ENCODE measurements at regions not wholly inside any gene's neighbourhood (a gene's known extent, or its start where the extent isn't known, plus 50 kb on each side); places are given as distances from the start of the nearest gene placed in this dataset.
"Not testable (repeated sequence)": the region's sequence is repeated elsewhere in the genome, so short reads cannot be mapped to it uniquely, and the experiment has no call there.

DNA sequence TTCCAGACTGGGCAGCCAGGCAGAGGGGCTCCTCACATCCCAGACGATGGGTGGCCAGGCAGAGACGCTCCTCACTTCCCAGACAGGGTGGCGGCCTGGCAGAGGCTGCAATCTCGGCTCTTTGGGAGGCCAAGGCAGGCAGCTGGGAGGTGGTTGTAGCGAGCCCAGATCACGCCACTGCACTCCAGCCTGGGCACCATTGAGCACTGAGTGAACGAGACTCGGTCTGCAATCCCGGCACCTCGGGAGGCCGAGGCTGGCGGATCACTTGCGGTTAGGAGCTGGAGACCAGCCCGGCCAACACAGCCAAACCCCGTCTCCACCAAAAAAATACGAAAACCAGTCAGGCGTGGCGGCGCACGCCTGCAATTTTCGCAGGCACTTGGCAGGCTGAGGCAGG lies 321.4 kb upstream of the SGCG start:
- not testable (repeated sequence) for DNase-seq

DNA sequence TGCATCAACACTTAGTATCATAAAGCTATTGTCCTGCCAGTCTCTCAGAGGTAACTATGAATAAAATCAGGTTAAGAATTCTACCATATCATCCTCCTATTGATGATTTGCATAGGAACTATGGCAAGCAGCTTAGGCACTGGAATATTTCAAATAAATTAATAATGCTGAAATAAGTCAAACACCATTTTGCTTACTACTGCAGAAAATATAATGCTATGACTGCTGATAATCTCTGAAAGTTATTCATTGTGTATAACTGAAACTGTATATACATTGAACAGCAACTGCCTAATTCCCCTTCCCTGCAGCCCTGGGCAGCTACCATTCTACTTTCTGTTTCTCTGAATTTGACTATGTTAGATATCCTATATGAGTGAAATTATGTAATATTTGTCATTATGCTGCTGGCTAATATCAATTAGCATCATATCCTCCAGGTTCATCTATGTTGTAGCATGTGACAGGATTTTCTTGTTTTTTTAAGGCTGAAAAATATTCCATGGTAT lies 318.8 kb upstream of the SGCG start:
- no peak for DNase-seq

DNA sequence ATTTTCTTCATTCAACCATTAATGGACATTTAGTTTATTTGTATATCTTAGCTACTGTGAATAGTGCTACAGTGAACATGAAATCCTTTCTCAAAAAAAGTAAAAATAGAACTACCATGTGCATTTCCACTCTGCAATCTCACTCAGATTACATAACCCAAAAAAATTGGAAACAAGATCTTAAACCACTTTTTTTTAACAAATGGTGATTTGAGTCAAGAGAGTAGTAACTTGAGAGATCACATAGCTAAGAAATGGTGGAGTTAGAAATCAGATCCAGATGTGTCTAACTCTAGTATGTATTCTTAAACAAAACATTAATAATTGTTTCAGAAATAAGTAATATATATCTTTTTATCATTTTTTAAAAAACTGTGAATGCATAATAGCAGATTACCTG lies 318.3 kb upstream of the SGCG start:
- peak; percentile 34 for DNase-seq

DNA sequence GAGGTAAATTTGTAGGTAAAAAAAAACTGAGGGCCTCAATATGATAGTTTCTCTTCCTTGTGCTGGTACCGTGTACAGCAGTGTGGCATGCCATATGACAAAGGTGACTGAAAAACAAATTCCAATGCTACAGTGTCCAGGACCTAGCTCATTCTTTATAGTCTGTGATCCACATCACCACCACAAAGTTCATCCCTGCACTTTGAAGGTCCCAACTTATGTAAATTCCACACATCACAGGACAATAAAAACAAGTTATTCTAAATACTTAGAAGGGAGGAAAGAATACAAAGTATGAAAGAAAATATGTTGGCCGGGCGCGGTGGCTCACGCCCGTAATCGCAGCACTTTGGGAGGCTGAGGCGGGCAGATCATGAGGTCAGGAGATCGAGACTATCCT lies 314.6 kb upstream of the SGCG start:
- no peak for DNase-seq

DNA sequence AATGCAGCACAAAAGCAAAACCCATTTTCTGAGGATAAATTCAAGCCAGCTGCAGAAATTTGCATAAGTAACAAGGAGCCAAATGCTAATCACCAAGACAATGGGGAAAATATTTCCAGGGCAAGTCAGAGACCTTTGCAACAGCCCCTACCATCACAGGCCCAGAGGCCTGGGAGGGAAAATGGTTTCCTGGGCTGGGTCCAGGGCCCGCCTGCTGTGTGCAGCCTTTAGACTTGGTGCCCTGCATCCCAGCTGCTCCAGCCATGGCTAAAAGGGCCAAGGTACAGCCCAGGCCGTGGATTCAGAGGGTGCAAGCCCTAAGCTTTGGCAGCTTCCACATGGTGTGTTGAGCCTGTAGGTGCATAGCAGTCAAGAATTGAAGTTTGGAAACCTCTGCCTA lies 309.5 kb upstream of the SGCG start:
- DNase-seq = no peak

DNA sequence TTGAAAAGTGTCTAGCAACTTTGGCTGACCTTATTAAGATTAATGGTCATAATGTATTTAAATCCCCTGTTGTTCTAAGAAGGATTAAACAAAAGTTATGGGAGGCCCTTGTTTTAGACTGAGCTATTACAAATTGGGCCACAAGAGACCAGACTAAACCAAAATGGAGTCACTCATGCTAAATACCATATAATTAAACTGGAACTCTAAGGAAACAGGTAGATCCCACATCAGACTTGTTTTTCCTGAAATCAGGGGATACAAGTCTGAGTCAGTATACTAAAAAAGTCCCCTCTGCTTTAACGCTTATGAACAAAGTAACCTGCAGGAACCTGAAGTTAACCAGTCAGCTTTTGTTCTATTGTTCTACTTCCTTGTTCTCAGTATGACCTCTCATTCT lies 305.9 kb upstream of the SGCG start:
- no peak for DNase-seq

DNA sequence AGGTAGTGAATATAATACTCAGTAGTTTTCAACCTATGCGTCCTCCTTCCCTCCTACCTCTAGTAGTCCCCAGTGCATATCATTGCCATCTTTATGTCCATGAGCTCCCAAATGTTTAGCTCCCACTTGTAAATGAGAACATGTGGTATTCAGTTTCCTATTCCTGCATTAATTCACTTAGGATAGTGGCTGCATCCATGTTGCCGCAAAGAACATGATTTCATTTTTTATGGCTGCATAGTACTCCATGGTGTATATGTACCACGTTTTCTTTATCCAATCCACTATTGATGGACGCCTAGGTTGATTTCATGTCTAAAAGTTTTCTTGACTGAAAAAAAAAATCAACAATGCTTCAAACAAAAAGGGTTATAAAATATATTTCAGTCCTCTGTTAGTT lies 303.4 kb upstream of the SGCG start:
- DNase-seq = no peak

DNA sequence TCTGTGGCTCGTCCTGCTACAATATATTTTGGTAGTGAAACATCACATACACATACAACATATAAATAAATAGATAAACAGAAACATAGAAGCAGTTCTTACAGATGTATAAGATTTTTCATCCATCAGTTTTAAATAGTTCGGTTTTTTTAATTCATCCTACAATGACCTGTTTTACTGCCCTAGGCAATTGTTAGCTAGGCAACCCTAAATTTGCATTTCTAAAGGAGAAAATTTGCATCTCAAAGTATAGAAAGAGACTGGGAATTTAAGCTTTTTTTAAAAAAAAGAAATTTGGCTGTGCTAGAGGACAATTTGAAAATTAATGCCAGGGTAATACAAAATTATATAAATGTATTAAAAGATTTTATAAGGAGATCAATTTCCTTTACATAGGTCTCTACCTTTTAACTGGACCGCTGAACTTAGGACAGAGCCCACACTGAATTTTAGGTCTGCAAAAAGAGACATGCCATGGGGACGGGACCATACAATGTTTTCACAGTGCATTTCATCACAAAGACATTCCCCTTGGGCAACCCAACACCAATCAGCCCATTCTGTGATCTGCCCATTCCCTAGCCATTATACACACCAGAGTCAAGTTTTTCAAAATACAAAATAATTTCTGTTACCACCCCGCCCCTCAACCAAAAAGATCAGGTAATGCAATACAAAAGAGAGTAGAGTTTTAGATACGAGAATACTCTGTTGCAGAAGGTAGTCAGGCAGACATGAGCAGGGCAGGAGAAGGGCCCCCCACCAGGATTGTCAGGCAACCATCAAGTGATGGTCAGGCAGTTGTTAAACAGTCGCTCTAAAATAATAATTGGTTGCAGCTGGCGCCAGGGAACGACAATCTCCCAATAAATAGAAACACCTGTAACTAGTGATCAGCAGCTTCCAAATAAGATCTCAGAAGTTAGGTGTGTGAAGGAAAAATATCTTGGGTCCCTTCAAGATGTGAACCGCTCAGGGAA lies 299.7 kb upstream of the SGCG start:
- DNase-seq = no peak

DNA sequence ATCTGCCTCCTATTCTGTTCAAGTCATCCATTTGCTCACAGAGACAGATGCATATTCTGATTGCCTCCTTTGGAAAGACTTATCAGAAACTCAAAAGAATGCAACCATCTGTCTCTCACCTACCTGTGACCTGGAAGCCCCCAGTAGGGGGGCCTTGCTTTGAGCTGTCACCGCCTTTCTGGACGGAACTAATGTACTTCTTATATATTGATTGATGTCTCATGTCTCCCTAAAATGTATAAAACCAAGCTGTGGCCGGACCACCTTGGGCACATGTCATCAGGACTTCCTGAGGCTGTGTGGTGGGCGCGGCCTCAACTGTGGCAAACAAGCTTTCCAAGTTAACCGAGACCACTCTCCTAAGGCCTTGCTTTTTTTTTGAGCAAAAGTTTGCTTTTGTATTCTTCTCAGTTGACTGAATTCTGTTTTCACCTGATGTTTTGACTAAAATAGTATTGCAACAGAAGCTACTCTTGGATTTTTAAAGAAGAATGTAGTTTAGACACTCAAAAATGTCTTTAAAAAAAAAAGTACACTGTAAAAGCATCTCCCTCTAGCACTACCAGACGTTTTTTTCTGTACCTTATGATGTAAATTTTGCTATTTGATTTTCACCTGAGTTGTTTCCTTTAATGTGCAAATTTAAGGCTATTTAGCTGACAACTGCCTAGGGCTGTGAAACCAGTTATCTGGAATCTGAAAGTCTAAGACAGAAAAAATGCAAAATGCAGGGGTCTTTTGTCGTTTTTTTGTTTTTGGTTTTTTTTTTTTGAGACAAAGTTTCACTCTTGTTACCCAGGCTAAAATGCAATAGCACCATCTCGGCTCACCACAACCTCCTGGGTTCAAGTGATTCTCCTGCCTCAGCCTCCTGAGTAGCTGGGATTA lies 298.8 kb upstream of the SGCG start:
- DNase-seq = not testable (repeated sequence)

DNA sequence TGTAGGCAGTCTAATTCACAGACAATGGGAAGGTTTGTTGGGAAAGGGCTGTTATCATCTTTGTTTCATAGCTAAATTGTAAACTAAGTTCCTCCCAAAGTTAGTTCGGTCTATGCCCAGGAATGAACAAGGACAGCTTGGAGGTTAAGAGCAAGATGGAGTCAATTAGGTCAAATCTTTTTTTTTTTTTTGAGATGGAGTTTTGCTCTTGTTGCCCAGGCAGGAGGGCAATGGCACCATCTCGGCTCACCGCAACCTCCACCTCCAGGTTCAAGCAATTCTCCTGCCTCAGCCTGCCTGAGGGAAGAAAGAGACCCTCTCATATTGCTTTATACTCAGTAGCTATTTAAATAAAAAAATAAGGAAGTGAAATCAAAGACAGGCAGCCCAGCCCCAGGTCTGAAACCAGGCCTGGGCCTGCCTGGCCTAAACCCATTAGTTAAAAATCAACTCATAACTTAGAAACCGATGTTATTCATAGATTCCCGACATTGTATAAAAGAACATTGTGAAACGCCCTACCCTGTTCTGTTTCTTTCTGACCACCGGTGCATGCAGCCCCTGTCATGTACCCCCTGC lies 297.4 kb upstream of the SGCG start:
- no peak for DNase-seq

DNA sequence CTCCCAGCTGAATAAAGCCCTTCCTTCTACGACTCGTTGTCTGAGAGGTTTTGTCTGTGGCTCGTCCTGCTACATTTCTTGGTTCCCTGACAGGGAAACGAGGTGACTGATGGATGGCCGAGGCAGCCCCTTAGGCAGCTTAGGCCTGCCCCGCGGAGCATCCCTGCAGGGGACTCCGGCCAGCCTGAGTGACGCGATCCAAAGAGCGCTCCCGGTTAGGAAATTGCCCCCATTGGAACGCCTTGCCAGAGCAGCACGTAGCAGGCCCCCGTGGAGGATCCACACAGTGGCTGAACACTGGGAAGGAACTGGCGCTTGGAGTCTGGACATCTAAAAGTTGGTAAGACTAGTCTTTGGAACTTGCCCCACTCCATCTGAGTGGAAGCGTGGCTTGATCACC lies 296.8 kb upstream of the SGCG start:
- no peak for DNase-seq

DNA sequence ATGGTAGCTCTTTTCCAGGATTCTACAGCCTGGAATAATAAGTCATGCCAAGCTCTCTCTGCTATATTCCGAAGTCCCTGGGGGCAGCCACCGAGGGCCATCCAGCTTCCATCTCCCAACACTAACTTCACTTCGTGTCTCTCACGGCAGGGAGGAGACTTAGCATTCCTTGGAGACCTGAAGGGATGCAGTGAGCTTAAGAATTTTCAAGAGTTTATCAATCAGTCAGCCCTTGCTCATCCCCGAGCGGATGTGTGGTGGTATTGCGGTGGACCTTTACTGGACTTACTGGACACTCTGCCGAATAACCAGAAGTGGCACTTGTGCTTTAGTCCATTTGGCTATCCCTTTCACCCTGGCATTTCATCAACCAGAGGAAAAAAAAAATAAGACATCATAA lies 294.7 kb upstream of the SGCG start:
- DNase-seq = not testable (repeated sequence)

DNA sequence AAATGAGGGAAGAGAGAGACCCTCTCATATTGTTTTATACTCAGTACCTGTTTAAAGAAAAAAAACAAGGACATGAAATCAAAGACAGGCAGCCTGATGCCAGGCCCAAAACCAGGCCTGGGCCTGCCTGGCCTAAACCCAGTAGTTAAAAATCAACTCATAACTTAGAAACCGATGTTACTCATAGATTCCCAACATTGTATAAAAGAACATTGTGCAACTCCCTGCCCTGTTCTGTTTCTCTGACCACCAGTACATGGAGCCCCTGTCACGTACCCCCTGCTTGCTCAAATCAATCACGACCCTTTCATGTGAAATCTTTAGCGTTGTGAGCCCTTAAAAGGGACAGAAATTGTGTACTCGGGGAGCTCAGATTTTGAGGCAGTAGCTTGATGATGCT lies 291.4 kb upstream of the SGCG start:
- not testable (repeated sequence) for DNase-seq

DNA sequence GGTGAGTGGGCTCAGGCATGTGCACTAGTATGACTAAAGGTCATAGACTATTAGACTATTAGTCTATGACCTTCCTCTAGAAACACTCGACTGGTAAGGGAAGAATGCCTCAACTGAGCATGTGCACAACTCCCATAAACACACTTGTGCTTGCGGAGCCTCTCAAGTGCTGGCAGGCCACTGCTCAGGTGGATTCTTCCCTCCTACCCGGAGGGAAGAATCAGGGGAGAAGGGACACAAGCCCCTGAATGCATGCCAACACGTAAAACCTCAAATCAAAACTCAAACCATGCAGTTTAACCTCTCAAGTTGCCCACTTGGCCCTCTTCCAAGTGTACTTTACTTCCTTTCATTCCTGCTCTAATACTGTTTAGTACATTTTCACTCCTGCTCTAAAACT lies 287.6 kb upstream of the SGCG start:
- no peak for DNase-seq

DNA sequence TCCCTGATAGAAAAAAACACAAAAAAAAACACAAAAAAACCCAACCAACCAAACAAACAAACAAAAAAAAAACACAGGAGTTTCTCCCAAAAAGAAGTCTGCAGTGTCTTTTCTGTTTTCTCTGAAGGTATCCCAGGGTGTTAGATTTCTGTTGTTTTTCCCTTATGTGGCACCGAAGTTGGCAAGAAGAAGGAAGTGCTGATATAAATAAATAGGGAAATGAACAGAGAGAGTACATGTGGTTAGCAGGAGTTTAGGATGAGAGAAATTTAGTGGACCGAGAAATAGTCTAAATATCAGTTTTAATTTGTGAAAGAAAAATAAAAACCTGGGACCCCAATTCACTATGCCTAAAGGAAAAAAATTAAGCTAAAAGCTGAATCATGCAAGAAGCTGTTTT lies 287.0 kb upstream of the SGCG start:
- no peak for DNase-seq

DNA sequence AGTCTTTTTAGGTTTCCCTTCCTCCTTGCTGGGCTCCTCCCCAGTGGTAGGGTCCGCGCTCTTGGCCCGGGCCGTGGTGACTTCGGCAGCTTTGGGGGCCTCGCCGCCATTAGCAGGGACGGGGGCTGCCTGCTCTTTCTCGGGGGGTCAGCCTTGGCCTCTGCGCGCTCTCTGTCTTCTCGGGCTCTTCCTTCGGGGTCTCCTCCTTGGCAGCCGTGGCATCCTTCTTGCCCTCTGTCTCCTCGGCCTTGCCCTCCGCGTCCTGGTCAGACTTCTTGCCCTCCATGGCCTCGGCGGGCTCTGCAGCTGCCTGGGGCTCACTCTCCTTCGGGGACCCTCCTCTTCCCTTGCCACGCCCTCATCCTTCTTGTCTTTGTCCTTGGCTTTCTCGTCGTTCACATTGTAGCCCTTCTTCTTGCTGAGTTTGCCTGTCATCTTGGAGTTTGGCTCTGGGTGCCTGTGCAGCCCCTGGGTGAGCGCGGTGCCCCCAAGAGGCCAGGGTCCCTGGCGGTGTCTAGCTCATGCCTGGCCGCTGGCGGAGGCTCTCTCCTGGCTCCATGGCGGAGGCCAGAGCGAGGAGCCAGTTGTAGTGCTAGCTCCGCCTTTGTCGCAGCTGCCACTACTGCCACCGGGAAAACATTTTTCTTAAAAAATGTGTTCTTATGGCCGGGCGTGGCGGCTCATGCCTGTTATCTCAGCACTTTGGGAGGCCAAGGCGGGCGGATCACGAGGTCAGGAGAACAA lies 283.0 kb upstream of the SGCG start:
- DNase-seq = no peak

DNA sequence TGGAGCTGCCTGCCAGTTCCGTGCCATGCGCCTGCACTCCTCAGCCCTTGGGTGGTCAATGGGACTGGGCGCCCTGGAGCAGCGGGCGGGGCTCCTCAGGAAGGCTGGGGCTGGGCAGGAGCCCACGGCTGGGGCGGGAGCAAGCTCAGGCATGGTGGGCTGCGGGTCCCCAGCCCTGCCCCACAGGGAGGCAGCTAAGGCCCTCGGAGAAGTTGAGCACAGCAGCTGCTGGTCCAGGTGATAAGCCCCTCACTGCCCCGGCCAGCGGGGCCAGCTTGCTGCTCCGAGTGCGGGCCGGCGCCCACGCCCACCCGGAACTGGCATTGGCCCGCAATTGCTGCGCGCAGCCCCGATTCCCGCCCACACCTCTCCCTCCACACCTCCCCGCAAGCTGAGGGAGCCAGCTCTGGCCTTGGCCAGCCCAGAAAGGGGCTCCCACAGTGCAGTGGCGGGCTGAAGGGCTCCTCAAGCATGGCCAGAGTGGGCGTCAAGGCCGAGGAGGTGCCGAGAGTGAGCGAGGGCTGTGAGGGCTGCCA lies 280.3 kb upstream of the SGCG start:
- DNase-seq = not testable (repeated sequence)

DNA sequence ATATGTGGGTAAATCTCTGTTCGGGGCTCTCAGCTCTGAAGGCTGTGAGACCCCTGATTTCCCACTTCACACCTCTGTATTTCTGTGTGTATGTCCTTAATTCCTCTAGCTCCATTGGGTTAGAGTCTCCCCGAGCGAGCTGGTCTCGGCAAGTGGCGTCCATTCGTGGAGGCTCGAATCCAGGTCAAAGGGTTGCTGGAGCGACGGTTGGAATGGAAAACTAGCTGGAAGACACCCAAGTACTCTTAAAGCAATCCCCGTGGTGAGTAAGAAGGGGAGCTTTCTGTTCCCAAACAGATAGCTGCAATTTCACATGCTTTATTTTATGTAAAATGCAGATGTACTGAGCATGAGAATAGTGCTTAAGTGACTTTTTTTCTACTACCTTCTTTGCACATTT lies 277.5 kb upstream of the SGCG start:
- DNase-seq = no peak

DNA sequence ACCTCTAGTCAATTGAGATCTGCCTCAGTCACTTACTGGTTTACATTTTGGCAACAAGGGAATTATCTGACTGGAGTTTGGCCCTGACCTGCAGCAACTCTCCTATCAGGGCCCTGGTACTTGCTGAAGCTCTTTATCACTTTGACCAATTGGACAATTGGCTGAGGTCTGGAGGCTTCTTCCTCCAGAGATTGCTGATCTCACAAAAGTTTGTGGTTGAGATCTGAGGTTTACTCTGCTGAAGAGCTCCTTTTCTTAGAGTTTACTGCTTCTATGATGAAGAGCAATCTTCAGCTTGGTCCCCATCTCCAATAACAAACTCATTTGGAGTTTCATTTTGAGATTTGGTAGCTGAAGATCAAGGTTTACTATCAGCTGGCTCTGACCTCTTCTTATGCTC lies 276.9 kb upstream of the SGCG start:
- no peak for DNase-seq

DNA sequence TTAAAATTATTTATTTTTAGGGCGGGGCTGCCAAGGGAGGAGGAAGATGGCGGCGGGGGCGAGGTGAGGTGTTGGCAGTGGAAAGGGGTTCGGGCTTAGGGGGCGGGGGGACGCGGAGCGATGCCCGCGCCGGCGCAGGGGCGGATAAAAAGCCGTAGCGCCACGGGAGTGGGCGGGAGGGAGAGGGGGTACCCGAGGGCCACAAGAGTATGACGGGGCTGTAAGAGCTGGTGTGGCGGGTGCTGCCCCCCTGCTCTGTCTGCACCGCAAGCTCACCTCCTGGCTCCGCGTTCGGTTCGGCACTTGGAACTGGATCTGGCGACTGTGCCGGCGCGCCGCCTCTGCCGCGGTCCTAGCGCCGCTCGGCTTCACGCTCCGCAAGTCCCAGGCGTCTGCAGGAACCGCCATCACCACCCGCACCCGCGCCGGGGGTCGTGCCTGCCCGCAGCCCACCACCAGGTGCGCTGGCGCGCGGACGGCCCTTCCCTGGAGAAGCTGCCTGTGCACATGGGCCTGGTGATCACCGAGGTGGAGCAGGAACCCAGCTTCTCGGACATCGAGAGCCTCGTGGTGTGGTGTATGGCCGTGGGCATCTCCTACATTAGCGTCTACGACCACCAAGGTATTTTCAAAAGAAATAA lies 265.2 kb upstream of the SGCG start:
- peak; percentile 67 for DNase-seq

DNA sequence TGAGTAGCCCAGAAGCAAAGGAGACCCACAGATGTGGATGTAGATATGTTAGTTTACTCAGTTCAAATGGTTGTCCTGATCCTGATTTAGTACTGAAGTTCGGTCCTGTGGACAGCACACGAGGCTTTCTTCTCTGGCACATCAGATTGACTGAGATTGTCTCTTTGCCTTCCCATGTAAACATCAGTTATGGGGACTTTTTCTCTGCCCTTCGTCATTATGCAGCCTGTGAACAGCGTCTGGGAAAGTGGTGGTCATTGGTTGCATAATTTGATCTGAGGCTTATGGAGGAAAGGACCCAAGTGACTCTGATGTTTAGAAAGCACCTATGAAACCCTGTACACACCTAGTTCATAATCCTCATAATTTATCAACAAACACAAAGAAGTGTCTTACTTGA lies 264.5 kb upstream of the SGCG start:
- not testable (repeated sequence) for DNase-seq

Data from hindlimb muscle (tissue), 1 donor.